Prostate gland (tissue), 2 donors: ENCODE measurements at regions not wholly inside any gene's neighbourhood (a gene's known extent, or its start where the extent isn't known, plus 50 kb on each side); places are given as distances from the start of the nearest gene placed in this dataset.

Experiments
- DNase-seq: peaks from one replicate; pipeline ENCODE4 v3.0.0-alpha.2; 2019; ENCODE audit warnings: low spot score
- H3K27ac ChIP-seq, 2 donors: fragments of 200-600 bp; sonication (generic); 2 replicates each; pipeline ENCODE4 v1.5.1; 2017 to 2019
- H3K27me3 ChIP-seq: fragments of 200-600 bp; sonication (generic); replicated peaks from 2 replicates; pipeline ENCODE4 v1.5.1; 2019; ENCODE audit not compliant: insufficient read depth
- H3K36me3 ChIP-seq, 2 donors: fragments of 200-600 bp; sonication (generic); 1 replicate in 1 of 2; 2 replicates in 1 of 2; pipeline versions ENCODE4 v1.5.1 to v1.8.1; 2017 to 2019
- H3K4me1 ChIP-seq: fragments of 200-600 bp; sonication (generic); replicated peaks from 2 replicates; pipeline ENCODE4 v1.5.1; 2019
- H3K4me3 ChIP-seq, 2 donors: fragments of 200-600 bp; sonication (generic); 2 replicates each; pipeline ENCODE4 v1.5.1; 2017 to 2019
- H3K9me3 ChIP-seq: fragments of 200-600 bp; sonication (generic); 2 replicates; pipeline ENCODE4 v1.5.1; 2017
- POLR2A ChIP-seq: fragments of 450-650 bp; IDR thresholded peaks from one replicate; pipeline ENCODE4 v1.6.1; 2016; ENCODE audit warnings: antibody characterized with exemption, mild to moderate bottlenecking
- POLR2AphosphoS5 ChIP-seq: sonication (generic); formaldehyde crosslinking; IDR thresholded peaks from one replicate; pipeline ENCODE4 v1.6.1; 2017; ENCODE audit warnings: antibody characterized with exemption
- WGBS: methylation state at CpG from one replicate; pipeline ENCODE4 v1.1.5; 2018; 5-methylcytosine and 5-hydroxymethylcytosine counted together
- intact Hi-C: fragments of 100-400 bp; cut with DNase I; formaldehyde crosslinking; loops from one replicate; pipeline ENCODE4 v1.14.2; 2022
- TF ChIP-seq, protein P1 (sequence below), 4 experiments: fragments of 200-600 bp in 2 of 4; fragments of 450-650 bp in 2 of 4; sonication (generic) in 2 of 4; IDR thresholded peaks; 1 replicate in 3 of 4; 2 replicates in 1 of 4; pipeline ENCODE4 v1.5.1; 2016 to 2019; ENCODE audit warnings: antibody characterized with exemption in 4 of 4, mild to moderate bottlenecking in 2 of 4, moderate library complexity in 2 of 4

DNA sequence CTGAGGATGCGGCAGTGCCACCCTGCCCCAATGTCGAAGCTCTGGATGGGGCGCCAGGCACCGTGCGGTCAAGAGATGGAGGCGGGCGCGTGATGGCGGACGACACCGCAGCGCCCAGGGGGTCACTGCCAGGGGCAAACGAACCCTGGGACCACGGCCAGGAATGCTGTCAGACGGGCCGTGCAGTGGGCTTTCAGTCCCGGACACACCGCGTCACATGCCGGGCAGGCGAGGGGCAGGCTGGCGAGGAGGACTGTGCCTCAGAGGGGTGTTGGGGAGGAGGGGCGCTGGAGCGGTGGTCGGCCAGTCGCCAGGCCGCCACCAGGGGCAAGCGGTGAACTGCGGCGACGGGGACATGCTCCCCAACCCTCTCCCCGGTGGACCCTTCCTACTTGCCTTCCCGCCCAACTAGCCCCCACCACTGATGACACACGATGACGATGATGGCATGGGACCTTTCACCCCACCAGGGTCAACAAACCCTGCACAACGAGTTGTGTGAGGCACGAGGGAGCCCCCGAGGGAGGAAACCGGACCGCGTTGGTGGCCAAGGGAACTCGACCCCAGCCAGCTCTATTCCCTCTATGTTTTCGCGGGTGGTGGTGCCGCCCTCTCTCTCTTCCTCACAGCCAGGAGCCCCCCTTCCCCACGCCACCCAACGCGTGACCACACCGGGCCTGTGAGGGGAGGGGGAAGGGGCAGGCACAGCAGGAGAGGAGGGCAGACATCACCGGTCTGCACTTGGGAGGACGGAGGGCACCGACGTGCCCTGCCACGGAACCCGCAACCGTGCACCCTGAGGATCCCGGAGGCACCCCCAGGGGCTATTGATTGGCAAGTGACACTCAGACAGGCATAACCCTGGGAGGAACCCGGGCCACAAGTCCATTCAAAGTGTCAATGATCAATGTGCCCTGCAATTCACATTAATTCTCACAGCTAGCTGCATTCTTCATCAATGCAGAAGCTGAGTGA lies 1960.9 kb upstream of the DEFB115 start:
- no peaks in the 10 kb centered on the region for H3K9me3 ChIP-seq
- no peak overlapping the region for H3K4me3 ChIP-seq
- TF ChIP-seq POLR2AphosphoS5 (no peak), POLR2A (no peak)
- TF ChIP-seq, protein P1, sequence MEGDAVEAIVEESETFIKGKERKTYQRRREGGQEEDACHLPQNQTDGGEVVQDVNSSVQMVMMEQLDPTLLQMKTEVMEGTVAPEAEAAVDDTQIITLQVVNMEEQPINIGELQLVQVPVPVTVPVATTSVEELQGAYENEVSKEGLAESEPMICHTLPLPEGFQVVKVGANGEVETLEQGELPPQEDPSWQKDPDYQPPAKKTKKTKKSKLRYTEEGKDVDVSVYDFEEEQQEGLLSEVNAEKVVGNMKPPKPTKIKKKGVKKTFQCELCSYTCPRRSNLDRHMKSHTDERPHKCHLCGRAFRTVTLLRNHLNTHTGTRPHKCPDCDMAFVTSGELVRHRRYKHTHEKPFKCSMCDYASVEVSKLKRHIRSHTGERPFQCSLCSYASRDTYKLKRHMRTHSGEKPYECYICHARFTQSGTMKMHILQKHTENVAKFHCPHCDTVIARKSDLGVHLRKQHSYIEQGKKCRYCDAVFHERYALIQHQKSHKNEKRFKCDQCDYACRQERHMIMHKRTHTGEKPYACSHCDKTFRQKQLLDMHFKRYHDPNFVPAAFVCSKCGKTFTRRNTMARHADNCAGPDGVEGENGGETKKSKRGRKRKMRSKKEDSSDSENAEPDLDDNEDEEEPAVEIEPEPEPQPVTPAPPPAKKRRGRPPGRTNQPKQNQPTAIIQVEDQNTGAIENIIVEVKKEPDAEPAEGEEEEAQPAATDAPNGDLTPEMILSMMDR (IDR thresholded peaks at IDR 0.05): no peak
- no peak for DNase-seq
- H3K27ac ChIP-seq: no peak overlapping the region
- H3K27me3 ChIP-seq: no peaks in the 10 kb centered on the region
- no peaks in the 10 kb centered on the region for H3K36me3 ChIP-seq
- intact Hi-C loops: no loop called here
- H3K4me1 ChIP-seq: no peaks in the 10 kb centered on the region
- 80% methylated on average over 55 of the region's 58 CpGs for WGBS

DNA sequence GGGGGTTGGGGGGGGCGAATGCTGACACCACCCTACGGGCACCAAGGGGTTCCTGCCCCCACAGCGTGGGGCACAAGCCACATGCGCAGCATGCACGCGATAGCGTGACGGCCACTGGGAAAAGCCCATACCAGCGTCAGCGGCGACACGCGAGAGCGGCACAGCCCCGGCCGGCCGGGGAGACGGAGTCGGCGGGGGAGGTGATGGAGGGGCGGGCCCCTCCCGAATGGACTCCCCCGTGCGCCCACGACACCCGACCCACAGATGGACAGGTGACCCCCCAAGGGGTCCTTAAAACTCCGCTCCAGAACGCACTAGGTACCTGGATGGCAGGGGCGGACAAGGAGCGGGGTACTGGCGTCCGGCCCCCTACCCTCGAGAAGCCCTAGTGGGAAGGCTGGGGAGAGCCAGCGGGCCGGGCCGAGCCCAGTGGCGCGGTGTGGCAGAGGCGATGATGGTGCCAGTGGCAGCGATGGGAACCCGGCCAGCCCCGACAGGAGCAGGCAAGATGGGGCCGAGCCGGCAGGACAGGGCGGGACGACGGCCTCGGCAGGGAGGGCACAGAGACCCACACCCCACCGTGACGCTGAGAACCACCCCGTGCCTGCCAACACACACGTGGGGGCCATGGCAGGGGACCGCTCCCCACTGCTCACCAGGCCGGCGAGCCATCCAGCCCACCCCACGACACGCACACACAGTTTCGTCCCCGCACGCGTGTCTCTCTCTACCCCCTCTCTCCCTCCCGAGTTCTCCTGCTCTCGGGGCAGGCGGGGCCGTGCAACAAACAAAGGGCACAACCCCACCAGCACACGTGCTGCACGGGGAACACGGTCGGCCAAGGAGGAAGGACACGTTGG lies 1959.8 kb upstream of the DEFB115 start:
- H3K27ac ChIP-seq: no peak overlapping the region
- H3K4me1 ChIP-seq: no peaks in the 10 kb centered on the region
- DNase-seq: no peak
- no peaks in the 10 kb centered on the region for H3K27me3 ChIP-seq
- TF ChIP-seq POLR2AphosphoS5 (no peak), POLR2A (no peak)
- TF ChIP-seq, protein P1 (IDR thresholded peaks at IDR 0.05): no peak
- no peaks in the 10 kb centered on the region for H3K36me3 ChIP-seq
- H3K9me3 ChIP-seq: no peaks in the 10 kb centered on the region
- H3K4me3 ChIP-seq: no peak overlapping the region
- 77% methylated on average over 70 of the region's 70 CpGs for WGBS
- intact Hi-C loops: no loop called here

DNA sequence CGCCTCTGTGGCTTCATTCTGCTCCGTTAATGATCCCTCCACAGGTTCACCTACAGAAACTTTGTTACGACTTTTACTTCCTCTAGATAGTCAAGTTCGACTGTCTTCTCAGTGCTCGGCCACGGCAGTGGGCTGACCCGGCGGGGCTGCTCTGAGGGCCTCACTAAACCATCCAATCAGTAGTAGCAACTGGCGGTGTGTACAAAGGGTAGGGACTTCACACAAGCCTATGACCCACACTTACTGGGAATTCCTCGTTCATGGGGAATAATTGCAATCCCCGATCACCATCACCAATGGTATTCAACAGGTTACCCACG lies 1959.2 kb upstream of the DEFB115 start:
- H3K36me3 ChIP-seq: no peaks in the 10 kb centered on the region
- H3K9me3 ChIP-seq: no peaks in the 10 kb centered on the region
- H3K27me3 ChIP-seq: no peaks in the 10 kb centered on the region
- TF ChIP-seq POLR2A: no peak
- no peak for DNase-seq
- no peak overlapping the region for H3K27ac ChIP-seq
- 82% methylated on average over 12 of the region's 12 CpGs for WGBS
- no peak overlapping the region for H3K4me3 ChIP-seq
- no peaks in the 10 kb centered on the region for H3K4me1 ChIP-seq
- intact Hi-C loops: no loop called here

DNA sequence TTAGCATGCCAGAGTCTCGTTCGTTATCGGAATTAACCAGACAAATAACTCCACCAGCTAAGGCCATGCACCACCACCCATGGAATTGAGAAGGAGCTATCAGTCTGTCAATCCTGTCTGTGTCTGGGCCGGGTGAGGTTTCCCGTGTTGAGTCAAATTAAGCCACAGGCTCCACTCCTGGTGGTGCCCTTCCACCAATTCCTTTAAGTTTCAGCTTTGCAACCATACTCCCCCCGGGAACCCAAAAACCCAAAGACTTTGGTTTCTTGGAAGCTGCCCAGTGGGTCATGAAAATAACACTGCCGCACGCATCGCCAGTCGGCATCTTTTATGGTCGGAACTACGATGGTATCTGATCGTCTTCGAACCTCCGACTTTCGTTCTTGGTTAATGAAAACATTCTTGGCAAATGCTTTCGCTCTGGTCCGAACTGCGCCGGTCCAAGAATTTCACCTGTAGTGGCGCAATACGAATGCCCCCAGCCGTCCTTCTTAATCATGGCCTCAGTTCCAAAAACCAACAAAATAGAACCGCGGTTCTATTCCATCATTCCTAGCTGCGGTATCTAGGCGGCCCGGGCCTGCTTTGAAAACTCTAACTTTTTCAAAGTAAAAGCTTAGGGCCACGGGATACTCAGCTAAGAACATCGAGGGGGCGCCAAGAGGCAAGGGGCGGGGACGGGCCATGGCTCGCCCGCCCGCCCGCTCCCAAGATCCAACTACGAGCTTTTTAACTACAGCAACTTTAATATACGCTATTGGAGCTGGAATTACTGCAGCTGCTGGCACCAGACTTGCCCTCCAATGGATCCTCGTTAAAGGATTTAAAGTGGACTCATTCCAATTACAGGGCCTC lies 1958.5 kb upstream of the DEFB115 start:
- Histone ChIP-seq H3K4me3 (no peak overlapping the region), H3K36me3 (no peaks in the 10 kb centered on the region), H3K4me1 (no peaks in the 10 kb centered on the region), H3K9me3 (no peaks in the 10 kb centered on the region), H3K27me3 (no peaks in the 10 kb centered on the region), H3K27ac (no peak overlapping the region)
- intact Hi-C loops: no loop called here
- no peak for TF ChIP-seq POLR2A
- TF ChIP-seq POLR2AphosphoS5: no peak
- TF ChIP-seq, protein P1 (IDR thresholded peaks at IDR 0.05): no peak
- DNase-seq: no peak
- WGBS: 88% methylated on average over 40 of the region's 40 CpGs
